NT2/D1 (cell line): ENCODE measurements at regions not wholly inside any gene's neighbourhood (a gene's known extent, or its start where the extent isn't known, plus 50 kb on each side); places are given as distances from the start of the nearest gene placed in this dataset.
"Not testable (repeated sequence)": the region's sequence is repeated elsewhere in the genome, so short reads cannot be mapped to it uniquely, and the experiment has no call there.

ENCODE experiments used
- DNase-seq: peaks from one replicate; pipeline ENCODE4 v3.0.0-alpha.2; 2011; ENCODE audit warnings: low read depth, low spot score
- H3K27me3 ChIP-seq: 2 replicates; pipeline ENCODE4 v1.6.0; 2011; ENCODE audit warnings: mild to moderate bottlenecking; ENCODE audit not compliant: insufficient read length, insufficient read depth
- H3K36me3 ChIP-seq: 2 replicates; pipeline ENCODE4 v1.6.1; 2011; ENCODE audit warnings: mild to moderate bottlenecking, low read length, mixed read lengths; ENCODE audit not compliant: insufficient read depth, insufficient read length
- H3K4me1 ChIP-seq: 2 replicates; pipeline ENCODE4 v1.5.1; 2011; ENCODE audit not compliant: insufficient read depth, insufficient read length
- H3K4me3 ChIP-seq: 2 replicates; pipeline ENCODE4 v1.5.1; 2011; ENCODE audit warnings: low read depth; ENCODE audit not compliant: insufficient read length
- H3K9ac ChIP-seq: 2 replicates; pipeline ENCODE4 v1.6.0; 2011; ENCODE audit warnings: low read depth; ENCODE audit not compliant: insufficient read length
- H3K9me3 ChIP-seq: 2 replicates; pipeline ENCODE4 v1.5.1; 2011; ENCODE audit warnings: mild to moderate bottlenecking, low read length; ENCODE audit not compliant: insufficient read depth
- SUZ12 ChIP-seq: IDR thresholded peaks from 2 replicates; pipeline ENCODE4 v1.6.1; 2011; ENCODE audit not compliant: insufficient read length, insufficient read depth; ENCODE audit errors: extremely low read depth
- YY1 ChIP-seq: IDR thresholded peaks from 2 replicates; pipeline ENCODE4 v1.6.1; 2011; ENCODE audit not compliant: insufficient read length, insufficient read depth
- ZNF274 ChIP-seq: IDR thresholded peaks from 2 replicates; pipeline ENCODE4 v1.6.1; 2011; ENCODE audit warnings: mild to moderate bottlenecking, low read depth, low read length

GRCh38 chr11:98409069-98409468 is 611.7 kb upstream of the CNTN5 start:
- Histone ChIP-seq H3K4me1 (no peaks in the 10 kb centered on the region), H3K27me3 (no peaks in the 10 kb centered on the region), H3K9me3 (no peaks in the 10 kb centered on the region), H3K9ac (no peak overlapping the region), H3K36me3 (no peaks in the 10 kb centered on the region), H3K4me3 (no peak overlapping the region)
- TF ChIP-seq SUZ12 = no peak
- no peak for TF ChIP-seq YY1
- no peak for TF ChIP-seq ZNF274
- DNase-seq = no peak

GRCh38 chr11:98411777-98412176 is 609.0 kb upstream of the CNTN5 start:
- H3K9ac ChIP-seq = no peak overlapping the region
- H3K27me3 ChIP-seq = no peaks in the 10 kb centered on the region
- no peaks in the 10 kb centered on the region for H3K4me1 ChIP-seq
- no peak overlapping the region for H3K4me3 ChIP-seq
- no peak for DNase-seq
- no peaks in the 10 kb centered on the region for H3K9me3 ChIP-seq
- TF ChIP-seq SUZ12 (no peak), YY1 (no peak), ZNF274 (no peak)
- no peaks in the 10 kb centered on the region for H3K36me3 ChIP-seq

- Histone ChIP-seq H3K27me3 (no peaks in the 10 kb centered on the region), H3K9me3 (no peaks in the 10 kb centered on the region; the same call in 1 of the 2 replicates), H3K4me1 (no peaks in the 10 kb centered on the region), H3K36me3 (no peaks in the 10 kb centered on the region), H3K9ac (no peak overlapping the region), H3K4me3 (no peak overlapping the region)
- no peak for DNase-seq
- TF ChIP-seq YY1 = no peak
- TF ChIP-seq SUZ12 = no peak
- no peak for TF ChIP-seq ZNF274
Measured at GRCh38 chr11:98417256-98417755, 603.4 kb upstream of the CNTN5 start.

GRCh38 chr11:98423933-98424332 is 596.8 kb upstream of the CNTN5 start:
- Histone ChIP-seq H3K4me1 (no peaks in the 10 kb centered on the region), H3K36me3 (no peaks in the 10 kb centered on the region), H3K27me3 (no peaks in the 10 kb centered on the region), H3K9ac (no peak overlapping the region), H3K4me3 (no peak overlapping the region), H3K9me3 (no peaks in the 10 kb centered on the region; the same call in 1 of the 2 replicates)
- no peak for DNase-seq
- TF ChIP-seq YY1 (no peak), ZNF274 (no peak), SUZ12 (no peak)

- not testable (repeated sequence) for H3K4me1 ChIP-seq, H3K36me3 ChIP-seq, H3K9ac ChIP-seq, H3K27me3 ChIP-seq, H3K4me3 ChIP-seq, H3K9me3 ChIP-seq, DNase-seq
Measured at GRCh38 chr11:98424773-98425172, 596.0 kb upstream of the CNTN5 start.

DNA sequence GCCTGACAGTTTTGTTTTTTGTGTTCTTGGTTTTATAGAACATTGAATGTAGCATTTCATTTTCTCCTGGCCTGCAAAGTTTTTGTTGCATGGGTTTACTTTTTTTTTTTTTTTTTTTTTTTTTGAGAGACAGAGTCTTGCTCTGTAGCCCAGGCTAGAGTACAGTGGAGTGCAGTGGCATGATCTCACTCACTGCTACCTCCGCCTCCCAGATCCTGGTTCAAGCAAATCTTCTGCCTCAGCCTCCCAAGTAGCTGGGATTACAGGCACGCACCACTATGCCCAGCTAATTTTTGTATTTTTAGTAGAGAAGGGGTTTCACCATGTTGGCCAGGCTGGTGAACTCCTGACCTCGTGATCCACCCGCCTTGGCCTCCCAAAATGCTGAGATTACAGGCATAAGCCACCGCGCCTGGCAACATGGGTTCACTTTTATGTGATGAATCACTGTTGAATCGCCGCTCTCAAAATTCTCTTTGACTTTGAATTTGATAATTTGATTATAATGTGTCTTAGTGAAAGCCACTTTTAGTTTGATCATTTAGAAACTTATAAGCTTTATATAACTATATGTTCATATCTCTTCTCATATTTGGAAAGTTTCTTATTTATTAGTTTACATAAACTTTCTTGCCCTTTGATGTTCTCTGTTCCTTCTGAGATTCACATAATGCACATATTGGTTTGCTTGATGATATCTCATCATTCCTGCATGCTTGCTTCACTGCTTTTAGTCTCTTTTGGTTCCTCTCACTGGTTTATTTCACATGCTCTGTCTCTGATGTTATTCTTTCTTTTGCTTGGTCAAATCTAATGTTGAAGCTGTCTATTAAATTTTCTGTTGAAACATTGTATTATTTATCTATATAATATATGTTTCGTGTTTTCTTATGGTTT is 589.0 kb upstream of the CNTN5 start:
- Histone ChIP-seq H3K36me3 (no peaks in the 10 kb centered on the region), H3K4me3 (no peak overlapping the region), H3K9me3 (no peaks in the 10 kb centered on the region), H3K27me3 (no peaks in the 10 kb centered on the region), H3K9ac (no peak overlapping the region), H3K4me1 (no peaks in the 10 kb centered on the region)
- TF ChIP-seq SUZ12 (no peak), ZNF274 (no peak), YY1 (no peak)
- no peak for DNase-seq

GRCh38 chr11:98434296-98434695 is 586.5 kb upstream of the CNTN5 start:
- H3K36me3 ChIP-seq = no peaks in the 10 kb centered on the region
- TF ChIP-seq YY1 (no peak), ZNF274 (no peak), SUZ12 (no peak)
- H3K4me1 ChIP-seq = no peaks in the 10 kb centered on the region
- H3K27me3 ChIP-seq = no peaks in the 10 kb centered on the region
- no peaks in the 10 kb centered on the region for H3K9me3 ChIP-seq
- no peak overlapping the region for H3K9ac ChIP-seq
- DNase-seq = no peak
- no peak overlapping the region for H3K4me3 ChIP-seq
